HL-60 (cell line): ENCODE measurements at regions not wholly inside any gene's neighbourhood (a gene's known extent, or its start where the extent isn't known, plus 50 kb on each side); places are given as distances from the start of the nearest gene placed in this dataset.

ENCODE experiments used
- DNase-seq, 2 experiments: peaks; one replicate each; pipeline ENCODE4 v3.0.0-alpha.2; 2010 to 2020; ENCODE audit warnings: low read depth in 1 of 2, low spot score in 1 of 2
- H3K27ac ChIP-seq: fragments of 250-450 bp; sonication (Bioruptor Pico); replicated peaks from 2 replicates; pipeline ENCODE4 v1.5.1; 2020; ENCODE audit warnings: mild to moderate bottlenecking, moderate library complexity
- H3K27me3 ChIP-seq: fragments of 250-450 bp; sonication (Bioruptor Pico); 2 replicates; pipeline ENCODE4 v1.5.1; 2021; ENCODE audit warnings: mild to moderate bottlenecking, moderate library complexity; ENCODE audit not compliant: insufficient read depth, poor library complexity, severe bottlenecking
- H3K4me3 ChIP-seq: replicated peaks from 2 replicates; pipeline ENCODE4 v1.5.1; 2011; ENCODE audit warnings: mild to moderate bottlenecking, control low read depth, low read length; ENCODE audit not compliant: insufficient read depth
- GABPA ChIP-seq: IDR thresholded peaks from 2 replicates; pipeline ENCODE4 v1.6.1; 2012; ENCODE audit warnings: low read depth
- POLR2AphosphoS5 ChIP-seq: IDR thresholded peaks from 2 replicates; pipeline ENCODE4 v1.6.1; 2012; ENCODE audit warnings: low read depth
- SPI1 ChIP-seq: IDR thresholded peaks from 2 replicates; pipeline ENCODE4 v1.6.1; 2012; ENCODE audit warnings: low read depth, mild to moderate bottlenecking, borderline replicate concordance
- TF ChIP-seq, protein P1 (sequence below): IDR thresholded peaks from 2 replicates; pipeline ENCODE4 v1.6.1; 2012; ENCODE audit warnings: low read depth; ENCODE audit not compliant: insufficient replicate concordance
- TF ChIP-seq, protein P2 (sequence below): IDR thresholded peaks from one replicate; pipeline ENCODE4 v1.5.1; 2011; ENCODE audit warnings: low read length, control low read depth, inconsistent platforms; ENCODE audit not compliant: insufficient read depth

DNA sequence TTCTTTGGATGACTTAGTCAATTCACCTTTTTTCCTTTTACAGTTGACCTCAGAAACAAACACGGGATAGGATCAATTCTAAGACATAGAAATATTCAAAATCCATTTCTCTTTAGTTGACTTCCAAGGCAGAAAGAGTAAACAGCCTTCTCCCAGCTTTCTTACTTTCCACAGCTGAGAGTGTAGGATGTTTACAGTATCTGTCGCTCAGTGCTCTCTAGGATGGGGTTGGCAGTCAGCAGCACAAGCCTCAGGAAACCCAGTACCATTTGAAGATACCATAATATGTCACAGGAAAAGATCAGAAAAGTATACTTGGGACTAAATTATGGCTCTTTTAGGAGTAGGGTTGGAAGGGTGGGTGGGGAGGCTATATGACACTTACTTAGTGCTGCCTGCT is 88.2 kb downstream of the OGFRL1 start:
- Histone ChIP-seq H3K4me3 (no peak overlapping the region), H3K27me3 (peaks cover 2% of the 10 kb centered on the region), H3K27ac (no peak overlapping the region)
- DNase-seq: no peak
- TF ChIP-seq SPI1 (no peak), GABPA (no peak), POLR2AphosphoS5 (no peak)
- TF ChIP-seq, protein P1, sequence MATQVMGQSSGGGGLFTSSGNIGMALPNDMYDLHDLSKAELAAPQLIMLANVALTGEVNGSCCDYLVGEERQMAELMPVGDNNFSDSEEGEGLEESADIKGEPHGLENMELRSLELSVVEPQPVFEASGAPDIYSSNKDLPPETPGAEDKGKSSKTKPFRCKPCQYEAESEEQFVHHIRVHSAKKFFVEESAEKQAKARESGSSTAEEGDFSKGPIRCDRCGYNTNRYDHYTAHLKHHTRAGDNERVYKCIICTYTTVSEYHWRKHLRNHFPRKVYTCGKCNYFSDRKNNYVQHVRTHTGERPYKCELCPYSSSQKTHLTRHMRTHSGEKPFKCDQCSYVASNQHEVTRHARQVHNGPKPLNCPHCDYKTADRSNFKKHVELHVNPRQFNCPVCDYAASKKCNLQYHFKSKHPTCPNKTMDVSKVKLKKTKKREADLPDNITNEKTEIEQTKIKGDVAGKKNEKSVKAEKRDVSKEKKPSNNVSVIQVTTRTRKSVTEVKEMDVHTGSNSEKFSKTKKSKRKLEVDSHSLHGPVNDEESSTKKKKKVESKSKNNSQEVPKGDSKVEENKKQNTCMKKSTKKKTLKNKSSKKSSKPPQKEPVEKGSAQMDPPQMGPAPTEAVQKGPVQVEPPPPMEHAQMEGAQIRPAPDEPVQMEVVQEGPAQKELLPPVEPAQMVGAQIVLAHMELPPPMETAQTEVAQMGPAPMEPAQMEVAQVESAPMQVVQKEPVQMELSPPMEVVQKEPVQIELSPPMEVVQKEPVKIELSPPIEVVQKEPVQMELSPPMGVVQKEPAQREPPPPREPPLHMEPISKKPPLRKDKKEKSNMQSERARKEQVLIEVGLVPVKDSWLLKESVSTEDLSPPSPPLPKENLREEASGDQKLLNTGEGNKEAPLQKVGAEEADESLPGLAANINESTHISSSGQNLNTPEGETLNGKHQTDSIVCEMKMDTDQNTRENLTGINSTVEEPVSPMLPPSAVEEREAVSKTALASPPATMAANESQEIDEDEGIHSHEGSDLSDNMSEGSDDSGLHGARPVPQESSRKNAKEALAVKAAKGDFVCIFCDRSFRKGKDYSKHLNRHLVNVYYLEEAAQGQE: no peak
- TF ChIP-seq, protein P2, sequence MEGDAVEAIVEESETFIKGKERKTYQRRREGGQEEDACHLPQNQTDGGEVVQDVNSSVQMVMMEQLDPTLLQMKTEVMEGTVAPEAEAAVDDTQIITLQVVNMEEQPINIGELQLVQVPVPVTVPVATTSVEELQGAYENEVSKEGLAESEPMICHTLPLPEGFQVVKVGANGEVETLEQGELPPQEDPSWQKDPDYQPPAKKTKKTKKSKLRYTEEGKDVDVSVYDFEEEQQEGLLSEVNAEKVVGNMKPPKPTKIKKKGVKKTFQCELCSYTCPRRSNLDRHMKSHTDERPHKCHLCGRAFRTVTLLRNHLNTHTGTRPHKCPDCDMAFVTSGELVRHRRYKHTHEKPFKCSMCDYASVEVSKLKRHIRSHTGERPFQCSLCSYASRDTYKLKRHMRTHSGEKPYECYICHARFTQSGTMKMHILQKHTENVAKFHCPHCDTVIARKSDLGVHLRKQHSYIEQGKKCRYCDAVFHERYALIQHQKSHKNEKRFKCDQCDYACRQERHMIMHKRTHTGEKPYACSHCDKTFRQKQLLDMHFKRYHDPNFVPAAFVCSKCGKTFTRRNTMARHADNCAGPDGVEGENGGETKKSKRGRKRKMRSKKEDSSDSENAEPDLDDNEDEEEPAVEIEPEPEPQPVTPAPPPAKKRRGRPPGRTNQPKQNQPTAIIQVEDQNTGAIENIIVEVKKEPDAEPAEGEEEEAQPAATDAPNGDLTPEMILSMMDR: no peak

GRCh38 chr6:71383476-71383875 is 94.9 kb downstream of the OGFRL1 start:
- Histone ChIP-seq H3K27me3 (no peaks in the 10 kb centered on the region), H3K4me3 (no peak overlapping the region), H3K27ac (no peak overlapping the region)
- TF ChIP-seq, protein P2: no peak
- TF ChIP-seq POLR2AphosphoS5 (no peak), GABPA (no peak), SPI1 (no peak)
- TF ChIP-seq, protein P1: no peak
- DNase-seq: no peak

- no peak for DNase-seq
- TF ChIP-seq, protein P2: peak; percentile 4
- no peak for TF ChIP-seq GABPA
- H3K27ac ChIP-seq: no peak overlapping the region
- H3K27me3 ChIP-seq: peaks cover under 1% of the 10 kb centered on the region
- no peak overlapping the region for H3K4me3 ChIP-seq
Measured at GRCh38 chr6:71383901-71384489, 95.4 kb downstream of the OGFRL1 start.
